ENCODE measurements at regions not wholly inside any gene's neighbourhood (a gene's known extent, or its start where the extent isn't known, plus 50 kb on each side); places are given as distances from the start of the nearest gene placed in this dataset.
"Not testable (repeated sequence)": the region's sequence is repeated elsewhere in the genome, so short reads cannot be mapped to it uniquely, and the experiment has no call there.

GRCh38 chr2:129813404-129813803 is 166.1 kb upstream of the RAB6C start:
- DNase-seq, result peak in 1 of 4 experiments; percentile 25

- no peak for DNase-seq
Observed at GRCh38 chr2:129816813-129817574, 162.5 kb upstream of the RAB6C start.

- no peak for DNase-seq
Observed at GRCh38 chr2:129819855-129820254, 159.6 kb upstream of the RAB6C start.

GRCh38 chr2:129820908-129821307 is 158.6 kb upstream of the RAB6C start:
- DNase-seq, result no peak

- no peak for DNase-seq
Observed at GRCh38 chr2:129821445-129821844, 158.0 kb upstream of the RAB6C start.

DNA sequence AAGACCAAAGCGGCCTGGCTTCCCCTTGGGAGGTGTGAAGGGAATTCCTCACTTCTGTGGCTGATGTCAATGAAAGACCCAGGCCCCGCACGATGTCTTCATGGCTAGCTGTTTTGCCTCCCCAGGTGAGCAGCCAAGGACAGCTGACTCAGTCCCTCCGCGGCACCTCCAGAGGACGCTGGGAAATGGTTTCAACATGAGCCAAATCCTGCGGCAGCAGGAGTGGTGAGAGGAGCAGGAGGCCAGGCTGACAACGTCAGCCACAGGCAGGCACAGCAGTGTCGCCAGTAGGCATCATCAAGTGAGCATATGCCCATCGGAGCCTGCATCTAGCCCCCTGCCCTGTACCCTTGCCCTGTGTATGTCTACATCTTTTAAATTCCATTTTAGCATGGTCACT is 156.4 kb upstream of the RAB6C start:
- no peak for DNase-seq

DNA sequence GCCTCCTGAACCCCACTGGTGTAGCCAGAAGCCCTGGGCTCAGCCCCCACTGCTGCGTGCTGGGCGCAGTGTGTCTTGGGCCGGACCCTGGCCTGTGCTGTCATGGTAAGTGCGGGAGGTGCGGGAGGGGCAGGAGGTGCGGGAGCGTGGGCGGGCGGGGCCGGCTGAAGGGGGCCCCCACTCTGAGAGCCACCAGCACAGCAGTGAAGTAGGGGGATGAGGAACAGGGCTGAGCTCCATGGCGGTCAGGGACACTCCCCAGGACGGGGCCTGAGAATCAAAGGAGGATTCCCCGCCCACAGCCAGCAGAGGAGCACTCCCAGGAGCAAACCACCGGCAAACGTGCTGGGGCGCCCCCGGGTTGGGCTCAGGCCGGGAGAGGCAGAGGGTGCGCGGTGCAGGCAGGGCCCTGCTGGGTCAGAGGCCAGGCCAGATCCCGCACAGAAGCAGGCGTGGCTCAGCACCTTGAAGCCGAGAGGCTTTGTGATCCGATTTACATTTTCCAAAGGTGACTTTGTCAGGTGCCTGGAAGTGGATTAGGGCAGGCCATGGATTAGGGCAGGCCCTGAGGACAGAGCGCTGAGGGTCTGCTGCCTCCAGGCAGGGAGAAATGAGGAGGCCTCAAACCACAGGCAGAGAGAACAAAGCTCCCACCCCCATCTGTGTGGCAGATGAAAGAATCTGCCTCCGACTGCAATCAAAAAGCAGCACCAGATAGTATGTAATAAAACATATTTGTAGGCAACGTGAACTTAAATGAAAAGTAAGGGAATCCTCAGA is 152.0 kb upstream of the RAB6C start:
- DNase-seq, result no peak

DNA sequence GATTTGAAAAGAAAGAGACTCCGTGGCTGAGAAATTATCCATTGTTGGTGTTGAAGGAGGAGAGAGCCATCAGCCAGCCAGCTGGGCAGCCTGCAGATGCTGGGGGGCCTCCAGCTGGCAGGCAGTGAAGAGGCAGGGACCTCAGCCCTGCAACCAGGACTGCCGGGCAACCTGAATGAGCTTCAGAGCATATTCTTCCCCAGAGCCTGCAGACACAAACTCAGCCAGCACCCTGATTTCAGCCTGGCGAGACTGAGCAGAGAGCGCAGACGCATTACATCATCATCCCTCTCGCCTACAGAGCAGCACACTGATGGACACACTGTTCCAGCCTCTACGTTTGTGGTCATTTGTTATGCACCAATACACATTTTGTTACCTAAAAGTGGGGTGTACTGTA is 150.7 kb upstream of the RAB6C start:
- DNase-seq, result no peak

DNA sequence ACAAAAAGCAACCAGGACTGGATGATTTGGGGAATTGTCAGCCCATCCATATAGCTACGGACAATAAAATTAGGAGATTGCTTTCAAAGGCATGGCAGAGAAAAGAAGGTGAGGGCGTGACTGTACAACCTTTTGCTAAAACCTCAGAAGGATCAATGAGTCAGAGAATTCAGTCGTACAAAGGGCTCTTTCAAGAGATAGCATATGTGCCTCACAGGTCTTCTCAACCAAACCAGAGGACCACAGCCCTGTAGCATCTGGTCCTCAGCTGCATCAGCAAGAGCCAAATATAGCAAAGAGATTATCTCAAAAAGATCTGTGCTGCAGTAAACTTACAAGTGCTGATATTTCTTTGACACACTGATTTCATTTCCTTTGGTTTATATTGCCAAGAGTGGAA is 149.9 kb upstream of the RAB6C start:
- no peak for DNase-seq

DNA sequence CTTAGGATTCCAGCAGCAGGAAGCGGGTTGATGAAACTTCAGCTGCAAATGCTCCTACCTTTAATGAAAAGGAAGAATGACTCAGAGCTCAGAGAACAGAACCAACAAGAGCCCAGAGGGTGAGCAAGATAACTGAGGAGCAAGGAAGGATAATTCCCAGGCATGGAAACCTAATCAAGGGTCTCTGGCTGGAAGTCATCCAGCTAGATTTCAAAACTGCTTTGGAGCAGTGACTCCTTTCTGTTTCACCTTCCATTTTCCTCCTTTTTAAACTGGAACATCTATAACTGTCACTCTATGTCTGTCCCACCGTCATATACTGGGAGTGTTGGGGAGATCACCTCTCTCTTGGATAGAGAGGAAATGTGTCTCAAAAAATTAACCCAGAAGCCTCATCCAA is 148.4 kb upstream of the RAB6C start:
- DNase-seq, result no peak

DNA sequence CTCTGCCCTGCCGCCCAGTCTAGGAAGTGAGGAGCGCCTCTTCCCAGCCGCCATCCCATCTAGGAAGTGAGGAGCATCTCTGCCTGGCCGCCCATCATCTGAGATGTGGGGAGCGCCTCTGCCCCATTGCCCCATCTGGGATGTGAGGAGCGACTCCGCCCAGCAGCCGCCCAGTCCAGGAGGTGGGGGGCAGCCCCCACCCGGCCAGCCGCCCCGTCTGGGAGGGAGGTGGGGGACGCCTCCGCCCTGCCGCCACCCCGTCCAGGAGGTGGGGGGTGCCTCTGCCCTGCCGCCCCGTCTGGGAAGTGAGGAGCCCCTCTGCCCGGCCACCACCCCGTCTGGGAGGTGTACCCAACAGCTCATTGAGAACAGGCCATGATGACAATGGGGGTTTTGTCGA is 146.0 kb upstream of the RAB6C start:
- not testable (repeated sequence) for DNase-seq

GRCh38 chr2:129847043-129847442 is 132.4 kb upstream of the RAB6C start:
- DNase-seq, result no peak

DNA sequence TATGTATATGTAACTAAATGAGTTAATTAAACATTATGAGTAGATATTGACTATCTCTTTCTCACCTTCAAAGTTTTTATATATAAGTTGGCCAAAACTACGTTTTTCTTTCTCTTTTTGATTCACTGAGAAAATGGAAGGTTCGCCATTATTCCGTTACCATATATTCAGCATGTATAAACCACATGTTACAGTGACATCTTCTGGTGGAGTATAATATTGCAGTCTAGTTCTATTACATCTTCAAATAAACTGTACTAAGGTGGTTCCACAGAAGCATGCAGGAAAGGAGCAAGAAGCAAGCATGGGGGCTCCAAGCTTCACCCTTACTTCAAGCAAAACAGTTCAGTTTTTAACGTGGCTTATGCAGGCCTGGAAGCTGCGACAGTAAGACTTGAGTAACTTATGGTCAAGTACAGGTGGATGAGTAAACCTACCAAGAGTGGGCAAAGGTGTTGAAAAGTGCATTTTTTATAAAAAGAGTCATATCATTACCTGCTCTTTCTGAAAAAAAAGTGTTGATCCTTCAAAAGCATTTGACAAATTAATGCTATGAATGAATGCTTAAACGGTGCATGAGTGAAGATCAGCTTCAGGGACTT is 129.8 kb upstream of the RAB6C start:
- DNase-seq, result peak in 3 of 4 experiments; percentile 59 to 89 (median 87)

GRCh38 chr2:129857200-129857599 is 122.3 kb upstream of the RAB6C start:
- no peak for DNase-seq

- no peak for DNase-seq
Observed at GRCh38 chr2:129859175-129859574, 120.3 kb upstream of the RAB6C start.

- DNase-seq, result no peak
Observed at GRCh38 chr2:129860088-129860487, 119.4 kb upstream of the RAB6C start.

- no peak for DNase-seq
Observed at GRCh38 chr2:129861666-129862288, 117.7 kb upstream of the RAB6C start.

GRCh38 chr2:129862668-129863067 is 116.8 kb upstream of the RAB6C start:
- DNase-seq, result no peak

GRCh38 chr2:129863350-129863749 is 116.1 kb upstream of the RAB6C start:
- no peak for DNase-seq

GRCh38 chr2:129864719-129865118 is 114.7 kb upstream of the RAB6C start:
- no peak for DNase-seq

DNA sequence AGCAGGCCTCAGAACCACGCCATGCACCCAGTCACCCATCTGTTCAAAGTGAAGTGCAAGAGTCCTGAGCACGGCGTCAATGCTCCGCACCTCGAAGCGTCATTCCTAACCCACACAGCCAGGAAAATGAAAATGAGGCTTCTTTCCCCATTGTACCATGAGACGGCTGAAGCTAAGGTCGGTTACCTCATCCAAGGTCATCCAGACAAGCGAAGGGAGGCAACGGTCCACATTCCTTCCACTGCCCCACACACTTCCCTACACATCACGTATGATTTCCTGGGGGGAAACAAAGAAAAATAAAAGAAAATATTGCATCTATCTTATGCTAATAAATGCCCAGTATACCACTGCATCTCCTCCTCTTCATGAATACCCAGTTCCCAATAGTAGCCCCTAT is 113.5 kb upstream of the RAB6C start:
- DNase-seq, result no peak

DNA sequence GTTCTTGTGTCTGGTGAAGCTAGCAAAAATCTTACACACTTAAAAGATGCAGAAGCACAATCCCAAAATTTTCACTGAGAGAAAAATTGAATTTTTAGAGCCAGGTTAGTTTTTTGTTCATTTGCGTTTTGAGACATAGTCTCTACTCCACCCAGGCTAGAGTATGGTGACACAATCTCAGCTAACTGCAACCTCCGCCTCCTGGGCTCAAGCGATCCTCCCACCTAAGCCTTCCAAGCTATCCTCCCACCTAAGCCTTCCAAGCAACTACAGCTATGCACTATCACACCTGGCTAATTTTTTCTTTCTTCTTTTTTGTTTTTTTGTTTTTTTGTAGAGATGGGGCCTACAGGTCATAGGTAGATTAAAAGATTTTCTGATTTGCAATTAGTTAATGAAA is 113.1 kb upstream of the RAB6C start:
- no peak for DNase-seq

- no peak for DNase-seq
Observed at GRCh38 chr2:129868151-129868550, 111.3 kb upstream of the RAB6C start.
